MM.1S (cell line): ENCODE measurements at regions not wholly inside any gene's neighbourhood (a gene's known extent, or its start where the extent isn't known, plus 50 kb on each side); places are given as distances from the start of the nearest gene placed in this dataset.
"Not testable (repeated sequence)": the region's sequence is repeated elsewhere in the genome, so short reads cannot be mapped to it uniquely, and the experiment has no call there.

Experiments
- CTCF ChIP-seq: fragments of 300-600 bp; sonication (generic); IDR thresholded peaks from 2 replicates; pipeline ENCODE4 v1.5.1; 2016; ENCODE audit warnings: antibody characterized with exemption, low read length, mixed read lengths
- EZH2 ChIP-seq: fragments of 300-600 bp; sonication (generic); optimal IDR thresholded peaks from 2 replicates; pipeline ENCODE3; 2017; ENCODE audit warnings: low read depth, mild to moderate bottlenecking, antibody characterized with exemption, low read length, mixed read lengths
- EZH2phosphoT487 ChIP-seq: fragments of 300-600 bp; sonication (generic); IDR thresholded peaks from 2 replicates; pipeline ENCODE4 v1.6.1; 2018; ENCODE audit warnings: antibody characterized with exemption, low read length

- not testable (repeated sequence) for TF ChIP-seq CTCF, EZH2, EZH2phosphoT487
Measured at GRCh38 chr10:10759806-10760205, 257.9 kb upstream of the CELF2 start.
